LNCaP clone FGC (cell line): ENCODE measurements at regions not wholly inside any gene's neighbourhood (a gene's known extent, or its start where the extent isn't known, plus 50 kb on each side); places are given as distances from the start of the nearest gene placed in this dataset.

ENCODE experiments used
- DNase-seq: peaks from one replicate; pipeline ENCODE4 v3.0.0-alpha.2; 2011; ENCODE audit warnings: low read depth
- H3K4me3 ChIP-seq: 2 replicates; pipeline ENCODE4 v1.5.1; 2011; ENCODE audit warnings: mild to moderate bottlenecking, low read depth, low read length, control low read depth
- TF ChIP-seq, protein P1 (sequence below): IDR thresholded peaks from 2 replicates; pipeline ENCODE4 v1.5.1; 2012; ENCODE audit warnings: mild to moderate bottlenecking; ENCODE audit not compliant: control insufficient read depth, insufficient read depth; ENCODE audit errors: extremely low read depth

DNA sequence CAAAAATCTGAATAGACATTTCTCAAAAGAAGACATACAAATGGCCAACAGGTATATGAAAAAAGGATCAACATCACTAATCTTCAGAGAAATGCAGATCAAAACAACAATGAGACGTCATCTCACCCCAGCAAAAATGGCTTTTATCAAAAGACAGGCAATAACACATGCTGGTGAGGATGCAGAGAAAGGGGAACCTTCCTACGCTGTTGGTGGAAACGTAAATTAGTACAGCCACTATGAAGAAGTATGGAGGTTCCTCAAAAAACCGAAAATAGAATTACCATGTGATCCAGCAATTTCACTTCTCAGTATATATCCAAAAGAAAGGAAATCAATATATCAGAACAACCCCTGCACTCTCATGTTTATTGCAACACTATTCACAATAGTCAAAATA is 65.1 kb upstream of the ATP1B1 start:
- TF ChIP-seq, protein P1, sequence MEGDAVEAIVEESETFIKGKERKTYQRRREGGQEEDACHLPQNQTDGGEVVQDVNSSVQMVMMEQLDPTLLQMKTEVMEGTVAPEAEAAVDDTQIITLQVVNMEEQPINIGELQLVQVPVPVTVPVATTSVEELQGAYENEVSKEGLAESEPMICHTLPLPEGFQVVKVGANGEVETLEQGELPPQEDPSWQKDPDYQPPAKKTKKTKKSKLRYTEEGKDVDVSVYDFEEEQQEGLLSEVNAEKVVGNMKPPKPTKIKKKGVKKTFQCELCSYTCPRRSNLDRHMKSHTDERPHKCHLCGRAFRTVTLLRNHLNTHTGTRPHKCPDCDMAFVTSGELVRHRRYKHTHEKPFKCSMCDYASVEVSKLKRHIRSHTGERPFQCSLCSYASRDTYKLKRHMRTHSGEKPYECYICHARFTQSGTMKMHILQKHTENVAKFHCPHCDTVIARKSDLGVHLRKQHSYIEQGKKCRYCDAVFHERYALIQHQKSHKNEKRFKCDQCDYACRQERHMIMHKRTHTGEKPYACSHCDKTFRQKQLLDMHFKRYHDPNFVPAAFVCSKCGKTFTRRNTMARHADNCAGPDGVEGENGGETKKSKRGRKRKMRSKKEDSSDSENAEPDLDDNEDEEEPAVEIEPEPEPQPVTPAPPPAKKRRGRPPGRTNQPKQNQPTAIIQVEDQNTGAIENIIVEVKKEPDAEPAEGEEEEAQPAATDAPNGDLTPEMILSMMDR = no peak
- DNase-seq = no peak
- H3K4me3 ChIP-seq = no peak overlapping the region

DNA sequence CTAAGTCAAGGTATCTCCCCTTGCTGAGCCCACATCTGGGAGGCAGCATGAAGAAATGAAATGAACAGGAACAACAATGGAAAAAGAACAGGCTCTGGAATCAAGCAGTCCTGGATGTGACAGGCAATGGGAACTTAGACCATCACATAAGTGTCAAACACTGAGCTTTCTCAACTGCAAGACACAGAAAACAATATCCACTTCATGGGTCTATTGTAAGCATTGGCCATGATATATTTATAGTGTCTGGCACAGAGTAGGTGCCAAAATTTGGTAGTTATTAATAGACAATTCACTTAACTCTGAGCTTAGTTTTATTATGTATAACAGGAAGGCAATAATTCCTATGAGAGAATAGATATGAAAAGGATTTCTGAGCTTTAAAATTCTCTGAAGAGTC is 64.1 kb upstream of the ATP1B1 start:
- H3K4me3 ChIP-seq = no peak overlapping the region
- no peak for DNase-seq
- TF ChIP-seq, protein P1 = no peak

DNA sequence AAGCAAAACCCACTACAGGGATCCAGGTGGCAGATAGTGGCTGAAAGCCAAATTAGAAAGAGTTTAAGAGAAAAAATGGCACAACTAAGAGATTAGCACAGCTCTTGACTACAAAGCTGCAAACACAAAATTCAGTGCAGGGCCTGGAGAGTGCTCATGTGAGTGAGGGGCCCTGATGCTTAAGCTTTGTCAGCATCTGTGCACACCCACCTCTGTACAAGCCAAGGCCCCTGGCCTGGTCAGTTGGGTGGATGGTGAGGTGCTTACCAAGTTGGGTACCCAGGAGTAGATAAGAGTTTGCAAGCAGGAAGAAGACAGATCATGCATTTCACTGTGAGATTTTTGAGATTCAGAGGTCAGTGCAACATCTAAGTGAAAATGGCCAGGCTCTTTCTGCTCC is 62.7 kb upstream of the ATP1B1 start:
- TF ChIP-seq, protein P1 = no peak
- DNase-seq = no peak
- no peak overlapping the region for H3K4me3 ChIP-seq

DNA sequence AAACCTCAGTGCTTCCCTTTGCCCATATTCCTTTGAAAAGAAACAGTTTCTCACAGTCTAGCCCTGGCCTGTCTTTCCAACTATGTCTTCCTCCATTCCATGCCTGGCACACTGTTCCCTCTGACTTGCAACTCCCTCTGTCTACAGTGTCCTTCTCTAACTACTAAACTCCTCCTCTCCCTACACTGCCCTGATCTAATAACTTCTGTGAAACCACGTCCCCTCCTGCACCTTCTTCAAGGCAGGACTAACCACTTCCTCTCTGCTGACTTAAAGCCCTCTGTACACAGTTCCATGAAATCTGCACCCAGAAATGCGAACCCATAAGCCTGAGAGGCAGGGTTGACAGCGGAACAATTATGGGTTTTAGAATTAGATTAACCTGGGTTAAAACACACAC is 62.2 kb upstream of the ATP1B1 start:
- TF ChIP-seq, protein P1 = no peak
- H3K4me3 ChIP-seq = no peak overlapping the region
- DNase-seq = no peak

DNA sequence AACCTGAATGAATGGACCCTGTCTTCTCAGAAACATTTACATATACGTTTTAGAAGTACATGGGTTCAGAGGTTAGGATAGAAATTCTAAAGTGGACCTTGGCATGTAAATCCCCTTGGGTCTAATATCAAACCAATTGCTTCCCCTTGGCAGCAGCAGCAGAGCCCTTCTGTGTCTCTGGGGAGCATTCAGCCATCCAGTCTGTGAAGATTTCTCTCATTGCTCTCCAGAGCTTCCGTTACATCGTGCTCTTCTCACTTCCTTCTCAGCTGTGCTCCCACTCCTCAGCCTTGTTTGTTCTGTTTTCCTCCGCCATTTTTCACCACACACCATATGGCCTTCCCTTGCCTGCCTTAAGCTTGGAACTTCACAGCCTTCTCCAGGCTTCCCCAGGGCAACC is 61.5 kb upstream of the ATP1B1 start:
- TF ChIP-seq, protein P1 = no peak
- no peak overlapping the region for H3K4me3 ChIP-seq
- no peak for DNase-seq

DNA sequence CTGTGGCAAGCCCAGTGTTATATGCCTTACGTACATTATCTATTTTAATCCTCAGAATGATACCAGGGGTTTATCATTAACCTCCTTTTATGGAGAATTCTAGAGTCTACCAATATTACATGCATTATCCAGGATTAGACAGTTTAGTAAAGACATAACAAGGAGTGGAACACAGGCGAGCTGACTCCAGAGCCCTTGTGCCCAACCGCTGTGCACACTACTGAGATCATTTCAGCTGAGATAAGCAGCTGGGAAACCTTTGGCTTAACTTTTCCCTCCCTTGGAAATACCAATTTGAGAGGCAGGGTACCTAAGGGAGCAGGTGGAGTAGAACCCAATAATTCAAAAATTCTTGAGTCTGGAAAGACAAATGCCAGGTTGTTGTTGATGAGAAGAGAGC is 59.8 kb upstream of the ATP1B1 start:
- TF ChIP-seq, protein P1 = no peak
- DNase-seq = no peak
- no peak overlapping the region for H3K4me3 ChIP-seq

DNA sequence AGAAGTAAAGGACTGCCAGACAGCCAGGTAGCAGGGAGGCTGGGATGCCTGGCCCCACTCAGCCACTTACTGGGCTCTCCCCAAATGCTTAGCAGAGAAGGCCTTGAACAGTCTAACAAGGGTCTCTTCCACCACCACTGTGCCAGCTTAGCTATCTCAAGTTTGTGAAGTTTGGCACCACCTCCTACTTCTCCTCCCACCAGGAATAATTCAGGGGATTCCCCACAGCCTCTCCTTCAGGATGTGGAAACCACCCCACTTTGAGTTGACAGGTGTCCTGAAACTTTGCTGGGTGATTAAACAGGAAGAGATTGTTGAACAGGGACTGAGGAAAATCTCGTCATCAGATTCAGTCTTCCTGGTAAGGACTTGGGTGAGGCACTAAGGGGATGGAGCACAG is 59.4 kb upstream of the ATP1B1 start:
- TF ChIP-seq, protein P1 = no peak
- DNase-seq = no peak
- H3K4me3 ChIP-seq = no peak overlapping the region
